ENCODE measurements at regions not wholly inside any gene's neighbourhood (a gene's known extent, or its start where the extent isn't known, plus 50 kb on each side); places are given as distances from the start of the nearest gene placed in this dataset.

DNA sequence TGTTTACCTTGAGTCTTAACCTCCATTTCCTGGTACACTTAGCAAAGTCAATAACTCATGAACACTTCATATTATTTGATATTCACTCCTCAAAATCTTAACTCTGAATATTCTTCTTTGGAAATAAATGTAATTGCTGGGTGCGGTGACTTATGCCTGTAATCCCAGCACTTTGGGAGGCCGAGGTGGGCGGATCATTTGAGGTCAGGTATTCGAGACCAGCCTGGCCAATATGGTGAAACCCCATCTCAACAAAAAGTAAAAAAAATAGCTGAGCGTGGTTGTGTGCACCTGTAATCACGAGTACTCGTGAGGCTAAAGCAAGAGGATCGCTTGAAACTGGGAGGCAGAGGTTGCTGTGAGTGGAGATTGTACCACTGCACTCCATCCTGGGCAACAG lies 201.3 kb upstream of the DSEL start:
- DNase-seq: no peak

- no peak for DNase-seq
These were observed 199.0 kb upstream of the DSEL start for GRCh38 chr18:67715567-67715966.

DNA sequence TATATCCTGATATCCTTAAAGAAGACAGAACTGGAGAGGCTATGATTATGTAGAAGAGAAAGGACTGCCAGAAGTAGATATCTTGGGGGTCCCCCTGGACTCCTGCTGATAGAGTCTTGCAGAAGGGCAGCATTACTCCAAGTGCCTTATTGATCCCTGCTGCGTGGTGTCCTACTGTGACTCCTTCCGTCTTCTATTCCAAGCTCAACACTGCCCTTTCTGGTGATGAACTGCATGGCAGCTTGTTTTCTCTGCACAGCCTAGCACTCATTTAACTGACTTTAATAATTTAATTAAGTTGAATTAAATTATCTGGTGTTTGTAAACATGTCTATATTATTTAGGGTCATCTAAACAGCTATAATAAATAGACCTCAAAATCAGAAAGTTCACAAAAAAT lies 194.1 kb upstream of the DSEL start:
- no peak for DNase-seq

GRCh38 chr18:67705748-67706147 lies 189.2 kb upstream of the DSEL start:
- DNase-seq: no peak

- DNase-seq: no peak
These were observed 179.2 kb upstream of the DSEL start for GRCh38 chr18:67695684-67696083.

DNA sequence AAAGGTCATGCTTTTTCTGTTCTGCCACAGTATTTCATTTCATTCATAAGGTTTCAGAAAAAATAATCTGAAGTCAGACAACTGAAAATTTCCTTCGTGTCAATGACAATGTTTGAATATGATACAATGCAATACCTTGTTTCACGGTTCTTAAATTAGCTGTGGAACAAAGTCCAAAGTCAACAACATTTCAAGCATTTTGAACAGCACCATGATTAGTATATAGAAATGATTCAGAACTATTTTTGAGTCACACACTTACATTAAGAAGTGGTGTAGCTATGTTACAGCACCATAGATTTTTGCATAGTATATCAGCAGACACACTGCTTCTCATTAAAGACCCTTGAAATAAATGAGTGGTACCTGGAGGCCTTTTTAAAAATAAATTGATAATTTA lies 178.3 kb upstream of the DSEL start:
- no peak for DNase-seq

DNA sequence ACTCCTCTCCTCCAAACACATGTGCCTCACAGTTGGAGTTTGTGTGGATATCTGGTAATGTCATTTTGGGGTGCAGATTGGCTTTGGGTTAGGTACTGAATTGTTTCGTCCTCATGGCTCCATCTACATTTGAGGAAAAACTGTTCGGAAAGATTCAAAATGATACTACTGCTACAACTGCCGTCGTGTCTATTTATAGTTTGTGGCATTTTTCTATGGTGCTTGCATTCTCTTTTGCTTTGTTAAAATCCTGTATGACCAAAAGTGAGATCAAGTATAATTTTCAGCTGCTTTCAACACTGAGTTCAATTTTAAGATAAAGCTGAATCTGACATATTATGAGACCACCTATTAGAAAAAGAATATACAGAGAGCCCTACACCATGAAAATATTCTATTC lies 176.3 kb upstream of the DSEL start:
- DNase-seq: no peak

DNA sequence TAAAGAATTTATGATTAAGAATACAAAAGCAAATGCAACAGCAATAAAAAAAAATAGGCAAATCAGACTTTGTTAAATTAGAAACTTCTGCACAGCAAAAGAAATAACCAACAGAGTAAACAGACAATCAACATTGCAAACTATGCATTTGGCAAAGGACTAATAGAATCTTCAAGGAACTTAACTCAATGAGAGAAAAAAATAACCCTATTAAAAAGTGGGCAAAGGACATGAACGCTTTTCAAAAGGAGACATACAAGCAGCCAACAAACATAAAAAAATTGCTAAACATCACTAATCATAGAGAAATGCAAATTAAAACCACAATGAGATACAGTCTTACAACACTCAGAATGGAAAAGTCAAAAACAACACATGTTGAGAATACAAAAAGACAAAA lies 166.0 kb upstream of the DSEL start:
- DNase-seq: no peak

DNA sequence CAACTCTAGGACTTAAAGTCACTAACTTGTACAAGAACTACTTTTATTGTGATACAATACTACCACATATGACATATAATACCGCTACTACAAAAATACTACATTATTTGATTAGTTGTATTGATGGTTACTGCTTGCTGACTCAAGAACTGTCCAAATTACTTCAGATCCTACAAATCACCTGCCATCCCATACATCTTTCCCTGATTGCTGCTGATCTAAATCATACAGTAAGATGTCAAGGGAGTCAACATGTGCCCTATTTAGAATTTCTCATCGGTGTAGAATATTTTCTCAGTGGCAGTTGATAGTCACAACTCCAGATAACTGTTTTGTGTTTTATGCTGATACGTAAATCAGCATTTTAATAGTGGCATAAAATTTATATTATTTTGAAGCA lies 161.0 kb upstream of the DSEL start:
- no peak for DNase-seq

DNA sequence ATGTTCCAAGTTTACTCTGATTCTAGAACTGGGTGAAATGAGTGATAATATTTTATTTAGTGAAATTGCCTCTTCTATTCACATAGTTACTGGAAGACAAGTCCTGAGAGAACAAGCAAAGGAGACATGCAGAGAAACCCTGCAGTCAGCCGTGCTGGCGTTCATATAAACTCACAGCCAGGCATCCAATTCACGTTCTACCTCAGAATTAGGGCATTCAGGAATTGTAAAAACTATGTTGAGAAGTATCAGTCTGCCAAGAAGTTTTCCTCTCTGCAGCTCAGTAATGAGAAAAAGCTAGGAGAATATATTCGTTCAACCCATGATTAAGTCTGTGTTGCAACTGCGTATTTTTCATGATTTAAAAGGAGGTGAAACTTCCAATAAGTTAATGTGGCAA lies 156.2 kb upstream of the DSEL start:
- DNase-seq: no peak

DNA sequence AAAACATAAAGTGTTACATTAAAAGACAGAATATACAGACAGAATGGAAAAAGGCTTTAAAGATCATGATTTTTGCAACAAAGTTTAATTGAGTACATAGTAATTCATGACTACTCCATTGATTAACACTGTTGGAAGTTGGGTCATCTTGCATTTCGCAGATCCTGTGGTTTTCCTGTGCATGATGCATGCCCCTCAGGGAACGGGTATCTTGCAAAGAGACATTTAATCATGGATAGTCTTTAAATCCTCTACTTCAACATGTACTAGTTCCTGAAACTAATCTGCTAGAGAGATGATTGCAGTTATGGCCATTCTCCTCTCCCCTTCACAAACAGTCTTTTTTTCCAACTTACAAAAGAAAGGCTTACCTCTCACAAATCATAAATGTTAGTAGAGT lies 155.6 kb upstream of the DSEL start:
- no peak for DNase-seq

- DNase-seq: no peak
These were observed 153.6 kb upstream of the DSEL start for GRCh38 chr18:67670024-67670543.

GRCh38 chr18:67665266-67665665 lies 148.7 kb upstream of the DSEL start:
- no peak for DNase-seq

GRCh38 chr18:67662996-67663395 lies 146.5 kb upstream of the DSEL start:
- DNase-seq: no peak

DNA sequence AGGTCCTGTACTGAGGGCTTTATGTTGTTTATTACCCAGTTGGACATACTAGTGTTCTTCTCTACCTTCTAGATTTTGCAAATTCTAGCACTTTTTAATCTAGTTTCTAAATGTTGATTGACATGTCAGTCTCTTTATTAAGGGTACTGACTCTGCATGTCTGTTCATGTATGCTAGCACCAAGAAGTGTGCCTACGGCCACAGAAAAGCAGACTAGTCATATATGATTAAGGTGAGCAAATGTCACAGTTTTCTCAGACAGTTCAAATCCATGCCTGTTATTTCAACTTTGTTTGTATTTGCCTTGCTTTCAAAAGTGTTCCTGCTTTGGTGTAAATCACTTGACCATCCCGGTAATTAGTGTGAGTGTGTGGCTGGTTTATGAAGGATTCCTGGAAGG lies 145.0 kb upstream of the DSEL start:
- no peak for DNase-seq

DNA sequence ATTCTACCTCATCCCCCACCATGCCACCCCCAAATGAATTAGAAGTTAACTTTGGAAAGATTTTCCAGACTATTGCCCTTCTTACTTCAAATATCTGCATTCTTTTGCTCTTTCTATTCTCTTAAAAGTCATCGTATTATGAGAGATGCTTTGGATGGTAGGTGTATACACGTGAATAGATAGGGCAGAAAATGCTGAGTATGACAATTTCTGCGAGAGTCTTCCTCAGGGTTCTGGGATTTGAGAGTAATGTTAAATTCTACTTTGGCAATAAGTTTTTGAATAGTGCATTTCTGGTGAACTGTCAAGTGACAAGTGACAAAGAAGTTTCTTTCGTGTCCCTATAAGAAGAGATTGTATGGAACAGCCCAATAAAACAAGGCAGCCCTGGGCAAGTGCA lies 137.6 kb upstream of the DSEL start:
- no peak for DNase-seq

DNA sequence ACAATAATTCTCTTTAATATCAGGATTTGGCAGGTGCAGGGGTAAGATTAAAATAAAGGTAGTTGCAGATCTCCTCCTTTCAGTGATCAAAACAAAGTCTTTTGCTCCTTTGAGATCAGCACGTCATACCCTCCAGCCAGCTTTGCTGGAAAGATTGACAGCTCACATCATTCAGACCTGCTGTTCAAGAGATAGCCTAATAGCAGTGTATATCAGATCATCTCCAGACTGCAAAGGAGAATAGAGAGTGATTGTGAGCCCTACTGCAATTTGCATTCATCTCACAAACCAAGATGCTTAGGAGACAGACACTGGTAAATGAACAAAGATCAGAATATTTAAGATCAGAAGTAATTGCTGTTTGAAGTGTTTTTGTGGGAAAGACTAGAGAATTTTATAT lies 135.8 kb upstream of the DSEL start:
- DNase-seq: no peak

GRCh38 chr18:67651438-67651837 lies 134.9 kb upstream of the DSEL start:
- DNase-seq: no peak

GRCh38 chr18:67650686-67651385 lies 134.3 kb upstream of the DSEL start:
- DNase-seq: no peak

- no peak for DNase-seq
These were observed 130.4 kb upstream of the DSEL start for GRCh38 chr18:67646890-67647289.

DNA sequence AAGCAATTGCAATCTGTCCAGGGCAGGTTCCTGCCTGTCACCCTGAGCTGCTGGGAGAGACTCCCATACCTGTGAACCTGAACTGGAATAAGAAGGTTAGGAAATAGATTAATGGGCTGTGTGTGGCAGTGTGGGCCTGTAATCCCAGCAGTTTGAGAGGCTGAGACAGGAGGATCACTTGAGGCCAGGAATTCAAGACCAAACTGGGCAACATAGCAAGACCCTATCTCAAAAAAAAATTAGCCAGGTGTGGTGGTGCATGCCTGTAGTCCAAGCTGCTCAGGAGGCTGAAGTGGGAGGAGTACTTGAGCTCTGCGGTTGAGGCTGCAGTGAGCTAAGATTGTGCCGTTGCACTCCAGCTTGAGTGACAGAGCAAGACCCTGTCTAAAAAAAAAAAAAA lies 127.7 kb upstream of the DSEL start:
- no peak for DNase-seq

- no peak for DNase-seq
These were observed 123.4 kb upstream of the DSEL start for GRCh38 chr18:67639872-67640271.

DNA sequence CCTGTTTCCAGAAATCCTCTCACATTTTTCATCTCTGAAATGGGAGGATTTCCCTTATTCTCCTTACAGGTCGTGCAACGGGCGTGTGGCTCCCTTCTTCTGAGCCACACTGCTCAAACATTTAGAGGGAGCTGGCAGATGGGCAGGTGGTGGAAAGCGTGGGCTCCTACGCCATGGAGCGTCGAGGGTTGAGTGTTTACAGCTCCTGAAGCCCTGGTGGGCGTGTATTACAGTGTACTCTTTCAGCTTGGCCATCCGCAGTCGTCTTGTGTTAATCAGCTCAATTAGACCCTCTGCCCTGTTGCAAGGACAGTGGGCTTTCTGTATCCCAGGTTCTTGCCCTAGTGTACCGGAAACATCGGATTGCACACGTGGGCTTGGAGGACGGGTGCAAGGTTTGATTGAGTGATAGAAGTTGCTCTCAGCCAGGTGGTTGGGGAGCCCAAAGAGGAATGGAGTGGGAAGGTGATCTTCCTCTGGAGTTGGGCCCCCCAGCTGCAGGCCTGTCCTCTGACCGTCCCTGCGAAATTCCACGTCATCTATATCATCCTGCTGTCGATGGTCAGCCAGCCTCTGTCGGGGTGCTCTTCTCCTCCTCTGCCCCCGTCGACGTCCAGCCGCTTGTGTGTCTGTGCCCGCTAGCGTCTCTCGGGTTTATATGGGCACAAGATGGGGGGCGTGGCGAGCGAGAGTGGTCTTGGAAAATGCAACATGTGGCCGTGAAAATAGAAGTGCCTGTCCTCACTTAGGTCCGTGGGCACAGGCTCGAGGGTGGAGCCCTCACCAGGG lies 120.3 kb upstream of the DSEL start:
- no peak for DNase-seq

DNA sequence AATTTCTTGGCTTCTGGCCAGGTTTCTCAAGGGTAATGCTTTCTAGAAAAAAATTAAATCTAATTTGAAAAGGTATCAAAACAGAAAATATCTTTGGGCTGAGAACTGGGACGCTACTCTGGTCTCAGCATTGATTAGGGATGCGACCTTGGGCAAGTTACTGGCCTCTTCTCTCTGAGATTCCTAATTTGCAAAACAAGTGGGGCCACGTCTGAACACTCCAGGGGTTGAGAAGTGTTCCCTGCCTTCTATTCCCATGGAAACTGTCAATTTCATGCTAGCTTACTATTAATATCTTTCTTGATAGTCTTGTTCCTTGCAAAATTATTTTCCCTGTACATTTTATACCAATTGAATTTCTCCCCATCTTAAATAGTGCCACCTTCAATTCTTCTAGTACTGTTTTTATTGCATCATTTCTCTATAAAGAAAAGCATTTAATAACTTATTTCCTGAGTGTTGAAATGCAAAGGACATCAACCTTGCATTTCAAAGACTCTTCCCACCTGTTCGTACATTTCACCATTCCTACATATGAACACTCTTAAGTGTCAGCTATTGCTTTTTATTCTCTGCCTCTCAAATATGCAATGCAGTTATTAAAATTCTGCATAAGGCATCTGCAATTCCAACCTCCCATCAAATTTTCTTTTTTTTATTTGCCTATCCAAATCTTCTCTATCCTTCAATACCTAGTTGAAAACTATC lies 118.3 kb upstream of the DSEL start:
- DNase-seq: no peak
